DOHH2 (cell line): ENCODE measurements at regions not wholly inside any gene's neighbourhood (a gene's known extent, or its start where the extent isn't known, plus 50 kb on each side); places are given as distances from the start of the nearest gene placed in this dataset.

ENCODE experiments used
- EZH2phosphoT487 ChIP-seq: fragments of 200-600 bp; sonication (generic); IDR thresholded peaks from 2 replicates; pipeline ENCODE4 v1.6.1; 2017; ENCODE audit warnings: borderline replicate concordance, mild to moderate bottlenecking, antibody characterized with exemption, low read length, moderate library complexity, mixed read lengths
- TF ChIP-seq, protein P1 (sequence below): fragments of 200-600 bp; sonication (generic); IDR thresholded peaks from one replicate; pipeline ENCODE4 v1.5.1; 2014; ENCODE audit warnings: antibody characterized with exemption, mild to moderate bottlenecking, low read depth, low read length; ENCODE audit not compliant: poor library complexity, severe bottlenecking

- TF ChIP-seq, protein P1, sequence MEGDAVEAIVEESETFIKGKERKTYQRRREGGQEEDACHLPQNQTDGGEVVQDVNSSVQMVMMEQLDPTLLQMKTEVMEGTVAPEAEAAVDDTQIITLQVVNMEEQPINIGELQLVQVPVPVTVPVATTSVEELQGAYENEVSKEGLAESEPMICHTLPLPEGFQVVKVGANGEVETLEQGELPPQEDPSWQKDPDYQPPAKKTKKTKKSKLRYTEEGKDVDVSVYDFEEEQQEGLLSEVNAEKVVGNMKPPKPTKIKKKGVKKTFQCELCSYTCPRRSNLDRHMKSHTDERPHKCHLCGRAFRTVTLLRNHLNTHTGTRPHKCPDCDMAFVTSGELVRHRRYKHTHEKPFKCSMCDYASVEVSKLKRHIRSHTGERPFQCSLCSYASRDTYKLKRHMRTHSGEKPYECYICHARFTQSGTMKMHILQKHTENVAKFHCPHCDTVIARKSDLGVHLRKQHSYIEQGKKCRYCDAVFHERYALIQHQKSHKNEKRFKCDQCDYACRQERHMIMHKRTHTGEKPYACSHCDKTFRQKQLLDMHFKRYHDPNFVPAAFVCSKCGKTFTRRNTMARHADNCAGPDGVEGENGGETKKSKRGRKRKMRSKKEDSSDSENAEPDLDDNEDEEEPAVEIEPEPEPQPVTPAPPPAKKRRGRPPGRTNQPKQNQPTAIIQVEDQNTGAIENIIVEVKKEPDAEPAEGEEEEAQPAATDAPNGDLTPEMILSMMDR: no peak
- TF ChIP-seq EZH2phosphoT487: no peak
Observed at GRCh38 chr12:34400986-34401658, 378.8 kb downstream of the ALG10 start.
